ENCODE measurements at regions not wholly inside any gene's neighbourhood (a gene's known extent, or its start where the extent isn't known, plus 50 kb on each side); places are given as distances from the start of the nearest gene placed in this dataset.

- TF ChIP-seq ZNF672 (CRISPR knock-in tag; IDR thresholded peaks at IDR 0.05) (no peak), FOXK2 (IDR thresholded peaks at IDR 0.05) (no peak), POLR2A (IDR thresholded peaks at IDR 0.05; ENCODE audit: insufficient read depth in 1 of 2, low read depth in 2 of 2, low read length in 2 of 2) (no peak), ZMYM4 (CRISPR knock-in tag; IDR thresholded peaks at IDR 0.05) (no peak), ZNF431 (CRISPR knock-in tag; IDR thresholded peaks at IDR 0.05; ENCODE audit: borderline replicate concordance, low read depth) (no peak)
- TF ChIP-seq, protein P1, sequence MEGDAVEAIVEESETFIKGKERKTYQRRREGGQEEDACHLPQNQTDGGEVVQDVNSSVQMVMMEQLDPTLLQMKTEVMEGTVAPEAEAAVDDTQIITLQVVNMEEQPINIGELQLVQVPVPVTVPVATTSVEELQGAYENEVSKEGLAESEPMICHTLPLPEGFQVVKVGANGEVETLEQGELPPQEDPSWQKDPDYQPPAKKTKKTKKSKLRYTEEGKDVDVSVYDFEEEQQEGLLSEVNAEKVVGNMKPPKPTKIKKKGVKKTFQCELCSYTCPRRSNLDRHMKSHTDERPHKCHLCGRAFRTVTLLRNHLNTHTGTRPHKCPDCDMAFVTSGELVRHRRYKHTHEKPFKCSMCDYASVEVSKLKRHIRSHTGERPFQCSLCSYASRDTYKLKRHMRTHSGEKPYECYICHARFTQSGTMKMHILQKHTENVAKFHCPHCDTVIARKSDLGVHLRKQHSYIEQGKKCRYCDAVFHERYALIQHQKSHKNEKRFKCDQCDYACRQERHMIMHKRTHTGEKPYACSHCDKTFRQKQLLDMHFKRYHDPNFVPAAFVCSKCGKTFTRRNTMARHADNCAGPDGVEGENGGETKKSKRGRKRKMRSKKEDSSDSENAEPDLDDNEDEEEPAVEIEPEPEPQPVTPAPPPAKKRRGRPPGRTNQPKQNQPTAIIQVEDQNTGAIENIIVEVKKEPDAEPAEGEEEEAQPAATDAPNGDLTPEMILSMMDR (CRISPR knock-in tag; IDR thresholded peaks at IDR 0.05): no peak
Measured at GRCh38 chr9:80305136-80305535, 733.4 kb downstream of the TLE4 start.
